Osteoblast (primary cell): ENCODE measurements at regions not wholly inside any gene's neighbourhood (a gene's known extent, or its start where the extent isn't known, plus 50 kb on each side); places are given as distances from the start of the nearest gene placed in this dataset.

Experiments used
- DNase-seq: peaks from one replicate; pipeline ENCODE4 v3.0.0; 2011; ENCODE audit warnings: low spot score, mixed read lengths; ENCODE audit not compliant: insufficient read length; ENCODE audit errors: missing footprints
- H2AFZ ChIP-seq: 2 replicates; pipeline ENCODE4 v1.6.0; 2011; ENCODE audit warnings: mild to moderate bottlenecking, low read length
- H3K27ac ChIP-seq: 2 replicates; pipeline ENCODE4 v1.5.1; 2011; ENCODE audit warnings: mild to moderate bottlenecking, low read depth, low read length, moderate library complexity
- H3K27me3 ChIP-seq: 2 replicates; pipeline ENCODE4 v1.6.0; 2012; ENCODE audit warnings: mild to moderate bottlenecking, control low read depth, inconsistent platforms, low read length, moderate library complexity; ENCODE audit not compliant: insufficient read depth
- H3K36me3 ChIP-seq: 2 replicates; pipeline ENCODE4 v1.5.1; 2011; ENCODE audit warnings: mild to moderate bottlenecking, low read length, control low read depth, moderate library complexity; ENCODE audit not compliant: insufficient read depth
- H3K4me1 ChIP-seq: 2 replicates; pipeline ENCODE4 v1.5.1; 2011; ENCODE audit warnings: mild to moderate bottlenecking, low read length, control low read depth, moderate library complexity; ENCODE audit not compliant: insufficient read depth
- H3K4me2 ChIP-seq: 2 replicates; pipeline ENCODE4 v1.6.0; 2011; ENCODE audit warnings: mild to moderate bottlenecking, low read length; ENCODE audit not compliant: insufficient read depth
- H3K4me3 ChIP-seq: fragments of 200-600 bp; sonication (generic); 3 replicates; pipeline ENCODE4 v1.5.1; 2012; ENCODE audit warnings: mild to moderate bottlenecking, low read length, inconsistent platforms; ENCODE audit not compliant: insufficient read depth
- H3K79me2 ChIP-seq: 2 replicates; pipeline ENCODE4 v1.6.0; 2012; ENCODE audit warnings: mild to moderate bottlenecking, low read length, control low read depth, inconsistent platforms; ENCODE audit not compliant: insufficient read depth
- H3K9me3 ChIP-seq: 2 replicates; pipeline ENCODE4 v1.5.1; 2011; ENCODE audit warnings: low read depth, low read length, control low read depth
- H4K20me1 ChIP-seq: 2 replicates; pipeline ENCODE4 v1.6.0; 2012; ENCODE audit warnings: mild to moderate bottlenecking, low read length, control low read depth; ENCODE audit not compliant: insufficient read depth
- CTCF ChIP-seq: IDR thresholded peaks from 2 replicates; pipeline ENCODE4 v1.5.1; 2011; ENCODE audit warnings: mild to moderate bottlenecking, low read depth, low read length, moderate library complexity; ENCODE audit errors: extremely low read depth

GRCh38 chr13:74021505-74021904, 112.7 kb downstream of the KLF12 start:
- Histone ChIP-seq H3K4me1 (no peaks in the 10 kb centered on the region), H3K36me3 (peaks cover 19% of the 10 kb centered on the region), H3K4me2 (no peak overlapping the region), H3K4me3 (no peak overlapping the region), H3K9me3 (no peaks in the 10 kb centered on the region), H3K27me3 (no peaks in the 10 kb centered on the region), H4K20me1 (peaks cover 2% of the 10 kb centered on the region), H3K27ac (no peak overlapping the region), H3K79me2 (peaks cover 94% of the 10 kb centered on the region), H2AFZ (no peak overlapping the region)
- no peak for TF ChIP-seq CTCF
- DNase-seq, result no peak

DNA sequence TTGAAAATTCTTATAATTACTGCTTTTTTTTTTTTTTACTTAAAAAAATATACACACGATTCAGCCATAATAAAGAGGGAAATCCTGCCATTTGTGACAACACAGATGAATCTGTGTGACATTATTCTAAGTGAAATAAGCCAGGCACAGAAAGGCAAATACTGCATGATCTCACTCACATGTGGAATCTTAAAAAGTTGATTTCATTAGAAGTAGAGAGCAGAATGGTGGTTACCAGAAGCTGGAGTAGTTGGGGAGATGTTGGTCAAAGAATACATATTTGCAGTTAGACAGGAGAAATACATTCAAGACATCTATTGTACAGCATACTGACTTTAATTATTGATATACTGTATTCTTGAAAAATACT, 116.2 kb downstream of the KLF12 start:
- no peak overlapping the region for H2AFZ ChIP-seq
- no peak for DNase-seq
- H4K20me1 ChIP-seq, result peaks cover 12% of the 10 kb centered on the region
- peaks cover 95% of the 10 kb centered on the region for H3K79me2 ChIP-seq
- no peaks in the 10 kb centered on the region for H3K4me1 ChIP-seq
- no peak for TF ChIP-seq CTCF
- H3K9me3 ChIP-seq, result no peaks in the 10 kb centered on the region
- H3K4me3 ChIP-seq, result no peak overlapping the region
- no peak overlapping the region for H3K4me2 ChIP-seq
- peaks cover 15% of the 10 kb centered on the region for H3K36me3 ChIP-seq
- H3K27me3 ChIP-seq, result no peaks in the 10 kb centered on the region
- no peak overlapping the region for H3K27ac ChIP-seq

DNA sequence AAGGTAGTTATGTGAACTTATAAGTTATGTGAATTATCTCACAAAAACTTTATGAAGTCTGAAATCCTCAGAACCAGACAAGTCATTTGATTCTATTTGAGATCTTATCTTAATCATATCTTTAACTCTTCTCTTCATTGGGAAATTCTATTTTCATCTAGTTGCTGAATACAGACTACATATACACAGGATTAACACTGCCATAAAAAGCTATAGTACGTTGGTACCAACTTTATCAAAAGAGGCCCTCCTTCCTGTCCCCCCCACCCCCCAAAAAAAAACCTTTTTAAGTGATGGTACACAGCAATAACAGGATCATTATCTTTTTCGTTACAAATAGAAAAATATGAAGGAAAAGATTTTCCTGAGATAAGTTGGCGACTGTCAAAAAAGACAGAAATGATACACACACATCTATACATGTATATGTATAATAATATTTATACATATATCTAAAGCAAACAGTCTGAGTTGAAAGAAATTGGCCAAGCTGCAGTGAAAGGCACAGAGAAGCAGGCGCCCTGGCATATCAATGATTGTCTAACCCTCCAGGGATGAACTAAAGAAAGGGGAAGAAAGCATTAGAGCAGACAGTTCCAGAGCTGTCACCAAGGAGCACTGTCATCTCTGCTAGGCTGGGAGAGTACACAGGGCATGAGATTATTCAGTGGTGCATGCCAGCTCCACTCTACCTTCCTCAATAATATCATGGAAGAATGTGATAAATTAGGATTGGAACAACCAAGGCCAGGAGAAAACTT, 116.7 kb downstream of the KLF12 start:
- H3K4me2 ChIP-seq, result no peak overlapping the region
- TF ChIP-seq CTCF, result no peak

DNA sequence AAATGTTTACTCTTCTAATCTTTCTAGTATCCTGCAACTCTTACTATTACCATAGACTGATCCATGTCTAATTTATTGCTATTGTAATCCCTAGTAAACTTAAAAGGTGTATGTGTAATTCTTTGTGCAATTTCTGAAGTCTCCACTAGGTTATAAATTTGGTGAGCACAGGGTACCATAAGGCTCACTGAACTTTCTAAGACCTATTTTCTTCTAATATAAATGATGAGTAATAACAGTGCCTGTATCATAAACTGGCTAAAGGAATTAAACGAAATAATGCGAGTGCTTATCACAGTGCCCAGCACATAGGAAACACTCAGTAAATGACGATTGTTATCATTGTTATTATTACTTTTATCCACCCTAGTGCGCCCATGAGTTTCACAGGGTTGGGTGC, 119.1 kb downstream of the KLF12 start:
- H3K4me2 ChIP-seq, result no peak overlapping the region
- TF ChIP-seq CTCF, result peak; percentile 39
- H4K20me1 ChIP-seq, result peaks cover 11% of the 10 kb centered on the region
- no peaks in the 10 kb centered on the region for H3K27me3 ChIP-seq
- H3K4me1 ChIP-seq, result no peaks in the 10 kb centered on the region
- H3K36me3 ChIP-seq, result peaks cover 3% of the 10 kb centered on the region
- no peaks in the 10 kb centered on the region for H3K9me3 ChIP-seq
- H2AFZ ChIP-seq, result no peak overlapping the region
- no peak overlapping the region for H3K27ac ChIP-seq
- H3K79me2 ChIP-seq, result peaks cover 95% of the 10 kb centered on the region
- H3K4me3 ChIP-seq, result no peak overlapping the region
- no peak for DNase-seq

More for the DNA sequence above, 116.7 kb downstream of the KLF12 start:
- Histone ChIP-seq H3K9me3 (no peaks in the 10 kb centered on the region), H3K27ac (no peak overlapping the region), H3K79me2 (peaks cover 95% of the 10 kb centered on the region), H2AFZ (no peak overlapping the region), H3K4me1 (no peaks in the 10 kb centered on the region), H4K20me1 (peaks cover 12% of the 10 kb centered on the region), H3K36me3 (peaks cover 11% of the 10 kb centered on the region), H3K27me3 (no peaks in the 10 kb centered on the region), H3K4me3 (no peak overlapping the region)
- no peak for DNase-seq
